GM23248 (cell line): ENCODE measurements at regions not wholly inside any gene's neighbourhood (a gene's known extent, or its start where the extent isn't known, plus 50 kb on each side); places are given as distances from the start of the nearest gene placed in this dataset.

Experiments used
- DNase-seq: peaks from one replicate; pipeline ENCODE4 v3.0.0-alpha.2; 2015
- H2AFZ ChIP-seq: fragments of 200-600 bp; sonication (generic); 2 replicates; pipeline ENCODE4 v1.6.1; 2016; ENCODE audit warnings: antibody characterized with exemption
- H3F3A ChIP-seq: fragments of 200-600 bp; sonication (generic); 2 replicates; pipeline ENCODE4 v1.6.1; 2016; ENCODE audit warnings: mild to moderate bottlenecking, antibody characterized with exemption, mixed run types; ENCODE audit not compliant: insufficient read depth
- H3K27ac ChIP-seq: fragments of 200-600 bp; sonication (generic); 2 replicates; pipeline ENCODE4 v1.5.1; 2016; ENCODE audit warnings: mild to moderate bottlenecking
- H3K27me3 ChIP-seq: fragments of 200-600 bp; sonication (generic); replicated peaks from 2 replicates; pipeline ENCODE4 v1.6.1; 2016; ENCODE audit warnings: mild to moderate bottlenecking; ENCODE audit not compliant: insufficient read depth
- H3K36me3 ChIP-seq: fragments of 200-600 bp; sonication (generic); 2 replicates; pipeline ENCODE4 v1.6.1; 2016; ENCODE audit warnings: low read depth, mild to moderate bottlenecking
- H3K4me1 ChIP-seq: fragments of 200-600 bp; sonication (generic); 2 replicates; pipeline ENCODE4 v1.6.1; 2016; ENCODE audit warnings: mild to moderate bottlenecking; ENCODE audit not compliant: insufficient read depth
- H3K4me2 ChIP-seq: fragments of 200-600 bp; sonication (generic); one replicate; pipeline ENCODE4 v1.6.1; 2016; ENCODE audit warnings: mild to moderate bottlenecking; ENCODE audit not compliant: unreplicated experiment
- H3K4me3 ChIP-seq: fragments of 200-600 bp; sonication (generic); 2 replicates; pipeline ENCODE4 v1.5.1; 2016; ENCODE audit warnings: mild to moderate bottlenecking
- H3K79me2 ChIP-seq: fragments of 200-600 bp; sonication (generic); 2 replicates; pipeline ENCODE4 v1.6.1; 2016; ENCODE audit warnings: mild to moderate bottlenecking; ENCODE audit not compliant: insufficient read depth
- H3K9ac ChIP-seq: fragments of 200-600 bp; sonication (generic); 2 replicates; pipeline ENCODE4 v1.6.1; 2016; ENCODE audit warnings: mild to moderate bottlenecking
- H3K9me2 ChIP-seq: fragments of 200-600 bp; sonication (generic); 2 replicates; pipeline ENCODE4 v1.6.1; 2016; ENCODE audit warnings: mixed run types, mild to moderate bottlenecking, moderate library complexity; ENCODE audit not compliant: insufficient read depth
- H3K9me3 ChIP-seq: fragments of 200-600 bp; sonication (generic); one replicate; pipeline ENCODE4 v1.6.1; 2017; ENCODE audit warnings: low read depth
- H4K20me1 ChIP-seq: fragments of 200-600 bp; sonication (generic); 2 replicates; pipeline ENCODE4 v1.6.0; 2016; ENCODE audit not compliant: insufficient read depth
- EZH2 ChIP-seq: fragments of 200-600 bp; sonication (generic); IDR thresholded peaks from 2 replicates; pipeline ENCODE4 v1.6.1; 2018; ENCODE audit warnings: antibody characterized with exemption, mild to moderate bottlenecking; ENCODE audit not compliant: insufficient read depth, poor library complexity, severe bottlenecking
- EZH2phosphoT487 ChIP-seq: fragments of 200-600 bp; sonication (generic); IDR thresholded peaks from 2 replicates; pipeline ENCODE4 v1.6.1; 2018; ENCODE audit warnings: antibody characterized with exemption, moderate library complexity, mild to moderate bottlenecking, low read depth; ENCODE audit not compliant: insufficient read depth
- WGBS, 2 experiments: methylation state at CpG; one replicate each; pipeline ENCODE4 v1.1.6; 2015 to 2017; ENCODE audit warnings: low lambda C conversion rate in 2 of 2, low coverage in 1 of 2; ENCODE audit errors: missing lambda C conversion rate in 2 of 2; 5-methylcytosine and 5-hydroxymethylcytosine counted together
- in situ Hi-C: fragments of 300-500 bp; cut with MboI; formaldehyde crosslinking; loops from 2 replicates; pipeline ENCODE4 v1.15.0; 2020

DNA sequence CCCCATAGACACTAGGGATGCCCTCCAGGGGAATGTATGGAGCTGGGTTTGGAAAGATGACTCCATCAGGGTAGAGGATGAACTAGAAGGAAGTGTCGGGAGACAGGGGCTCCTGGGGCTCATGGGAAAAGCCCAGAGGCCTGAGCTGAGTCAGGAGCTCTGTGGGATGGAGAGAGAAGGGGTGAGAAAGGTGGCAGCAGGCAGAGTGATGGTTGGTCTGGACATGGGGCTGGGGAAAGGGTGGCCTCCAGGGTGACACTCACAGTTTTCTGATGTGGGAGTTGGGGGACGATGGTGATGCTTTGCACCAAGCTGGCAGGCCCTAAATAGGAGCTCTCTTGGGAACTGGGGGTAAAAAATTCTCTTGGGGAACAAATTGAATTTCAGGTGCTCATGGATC lies 213.5 kb upstream of the MVB12B start:
- no peak overlapping the region for H3K9ac ChIP-seq
- no peak overlapping the region for H2AFZ ChIP-seq
- H3K27me3 ChIP-seq: peaks cover 22% of the 10 kb centered on the region
- no peak for DNase-seq
- 24% methylated on average over 2 of the region's 2 CpGs for WGBS, 2 experiments
- no peaks in the 10 kb centered on the region for H3K36me3 ChIP-seq
- H4K20me1 ChIP-seq: no peaks in the 10 kb centered on the region
- H3K27ac ChIP-seq: no peak overlapping the region
- TF ChIP-seq EZH2phosphoT487 (no peak), EZH2 (no peak)
- H3K4me3 ChIP-seq: no peak overlapping the region
- in situ Hi-C loops: no loop called here
- no peak overlapping the region for H3K4me2 ChIP-seq
- no peaks in the 10 kb centered on the region for H3K9me3 ChIP-seq
- no peaks in the 10 kb centered on the region for H3K4me1 ChIP-seq
- H3F3A ChIP-seq: no peaks in the 10 kb centered on the region
- H3K9me2 ChIP-seq: no peaks in the 10 kb centered on the region
- no peaks in the 10 kb centered on the region for H3K79me2 ChIP-seq

DNA sequence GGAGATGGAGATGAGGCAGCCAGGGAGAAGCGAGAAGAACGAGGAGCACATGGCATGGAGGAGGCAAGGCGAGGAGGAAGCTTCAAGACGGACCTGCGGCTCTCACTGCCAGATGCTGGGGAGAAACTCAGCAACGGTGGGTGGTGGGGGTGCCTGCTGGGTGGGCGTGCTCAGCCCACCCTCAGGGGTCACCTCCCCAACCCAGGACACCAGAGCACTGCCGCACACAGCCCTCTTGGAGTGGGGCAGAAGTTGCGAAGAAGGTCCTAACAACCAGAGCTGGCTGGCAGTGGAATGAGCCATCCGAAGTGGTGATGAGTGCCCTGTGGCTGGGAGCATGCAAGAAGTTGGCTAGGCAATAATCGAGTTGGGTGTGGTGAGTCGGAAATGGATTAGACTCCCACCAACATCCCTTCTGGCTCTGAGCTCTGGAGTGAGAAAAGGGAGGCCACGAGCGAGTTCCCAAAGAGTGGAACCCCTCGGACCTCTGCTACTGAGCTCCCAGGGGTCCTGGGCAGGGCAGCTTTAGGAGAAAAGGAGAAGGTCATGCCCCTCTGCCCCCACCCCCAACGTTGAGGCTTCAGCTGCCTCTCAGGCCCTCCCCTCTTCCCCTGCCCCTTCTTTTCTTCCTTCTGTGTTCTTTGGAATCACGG lies 212.7 kb upstream of the MVB12B start:
- H3K4me1 ChIP-seq: no peaks in the 10 kb centered on the region
- peaks cover 22% of the 10 kb centered on the region for H3K27me3 ChIP-seq
- H2AFZ ChIP-seq: no peak overlapping the region
- 54 to 63% methylated on average over 9 to 16 of the region's 17 CpGs for WGBS, 2 experiments
- no peaks in the 10 kb centered on the region for H3K9me3 ChIP-seq
- no peak overlapping the region for H3K27ac ChIP-seq
- H3K9ac ChIP-seq: no peak overlapping the region
- DNase-seq: no peak
- in situ Hi-C loops: no loop called here
- TF ChIP-seq EZH2 (no peak), EZH2phosphoT487 (no peak)
- H3K9me2 ChIP-seq: no peaks in the 10 kb centered on the region
- no peaks in the 10 kb centered on the region for H3K36me3 ChIP-seq
- no peak overlapping the region for H3K4me2 ChIP-seq
- H4K20me1 ChIP-seq: no peaks in the 10 kb centered on the region
- no peak overlapping the region for H3K4me3 ChIP-seq
- H3F3A ChIP-seq: no peaks in the 10 kb centered on the region
- no peaks in the 10 kb centered on the region for H3K79me2 ChIP-seq

DNA sequence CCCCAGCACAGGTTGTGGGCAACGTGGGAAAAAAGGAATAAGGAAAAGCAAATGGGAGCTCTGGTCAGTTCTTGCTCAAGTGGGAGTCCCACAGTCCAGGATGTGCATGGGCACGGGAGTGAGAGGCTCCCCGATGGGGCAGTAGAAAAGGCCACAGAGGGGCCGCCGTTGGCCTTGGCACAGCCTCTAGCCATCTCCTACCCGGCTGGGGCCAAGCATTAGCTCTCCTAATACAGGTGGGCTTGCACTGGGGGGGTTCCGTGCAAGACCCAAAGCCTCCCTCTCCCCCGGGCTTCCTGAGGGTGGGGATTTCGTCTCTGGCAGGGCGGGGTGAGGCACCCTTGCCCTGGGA lies 212.2 kb upstream of the MVB12B start:
- Histone ChIP-seq H3K36me3 (no peaks in the 10 kb centered on the region), H3K27ac (no peak overlapping the region), H3K9me2 (no peaks in the 10 kb centered on the region), H2AFZ (no peak overlapping the region), H4K20me1 (no peaks in the 10 kb centered on the region), H3F3A (no peaks in the 10 kb centered on the region), H3K4me2 (no peak overlapping the region), H3K4me3 (no peak overlapping the region), H3K9me3 (no peaks in the 10 kb centered on the region), H3K79me2 (no peaks in the 10 kb centered on the region), H3K9ac (no peak overlapping the region), H3K4me1 (no peaks in the 10 kb centered on the region), H3K27me3 (peaks cover 22% of the 10 kb centered on the region)
- WGBS, 2 experiments: 37 to 43% methylated on average over 10 of the region's 10 CpGs
- TF ChIP-seq EZH2phosphoT487 (no peak), EZH2 (no peak)
- in situ Hi-C loops: no loop called here
- DNase-seq: no peak

DNA sequence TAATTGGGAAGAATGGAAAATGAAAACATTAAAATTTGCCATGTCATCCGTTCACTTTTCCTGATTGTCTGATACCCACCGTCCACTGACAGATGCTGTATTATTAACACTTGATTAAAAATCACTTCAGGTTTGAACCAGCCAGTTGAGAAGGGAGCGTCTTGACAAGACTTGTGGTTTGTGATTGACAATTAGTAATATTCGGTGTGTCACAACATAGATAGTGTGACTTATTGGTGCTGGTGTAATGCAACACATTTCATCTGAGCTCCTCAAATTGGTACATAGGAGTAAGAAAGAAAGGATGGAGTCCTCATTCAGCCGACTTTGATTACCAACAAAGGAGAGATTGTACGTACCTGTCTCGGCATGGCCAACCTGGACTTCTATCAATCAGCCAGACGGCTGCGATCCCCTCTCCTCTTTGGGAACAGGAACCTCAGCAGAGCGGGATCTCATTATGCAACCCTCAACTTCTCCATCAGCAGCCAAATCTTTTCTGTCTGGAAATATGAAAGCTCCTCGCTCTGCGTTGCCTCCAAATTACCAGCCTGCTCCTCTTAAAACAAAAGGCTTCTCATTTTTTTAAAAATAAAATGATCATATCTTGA lies 211.7 kb upstream of the MVB12B start:
- H3K4me1 ChIP-seq: no peaks in the 10 kb centered on the region

More for the DNA sequence above, 211.7 kb upstream of the MVB12B start:
- no peak overlapping the region for H3K9ac ChIP-seq
- no peaks in the 10 kb centered on the region for H3K9me2 ChIP-seq
- no peaks in the 10 kb centered on the region for H3F3A ChIP-seq
- H2AFZ ChIP-seq: no peak overlapping the region
- WGBS, 2 experiments: 58 to 65% methylated on average over 12 of the region's 12 CpGs
- in situ Hi-C loops: no loop called here
- no peaks in the 10 kb centered on the region for H3K9me3 ChIP-seq
- no peak overlapping the region for H3K27ac ChIP-seq
- DNase-seq: no peak
- H3K79me2 ChIP-seq: no peaks in the 10 kb centered on the region
- no peaks in the 10 kb centered on the region for H3K36me3 ChIP-seq
- H3K4me2 ChIP-seq: no peak overlapping the region
- H4K20me1 ChIP-seq: no peaks in the 10 kb centered on the region
- peaks cover 22% of the 10 kb centered on the region for H3K27me3 ChIP-seq
- no peak for TF ChIP-seq EZH2
- TF ChIP-seq EZH2phosphoT487: no peak
- no peak overlapping the region for H3K4me3 ChIP-seq
